ENCODE measurements at regions not wholly inside any gene's neighbourhood (a gene's known extent, or its start where the extent isn't known, plus 50 kb on each side); places are given as distances from the start of the nearest gene placed in this dataset.

- no peak overlapping the region for H3K27ac Mint-ChIP-seq
- DNase-seq = no peak
- no peaks in the 10 kb centered on the region for H3K9me3 Mint-ChIP-seq
- H3K27me3 Mint-ChIP-seq (ENCODE audit: insufficient read depth) = peaks cover under 1% of the 10 kb centered on the region; the same call in 1 of the 2 replicates
- H3K4me3 Mint-ChIP-seq = no peak overlapping the region
- no peaks in the 10 kb centered on the region for H3K4me1 Mint-ChIP-seq (ENCODE audit: low read depth)
- TF ChIP-seq CTCF (IDR thresholded peaks at IDR 0.05) = no peak
- no peaks in the 10 kb centered on the region for H3K36me3 Mint-ChIP-seq (ENCODE audit: low read depth)
Measured at GRCh38 chr3:160081958-160082533, 93.4 kb downstream of the IL12A start.

- Mint-ChIP-seq H3K4me3 (no peak overlapping the region), H3K27ac (no peak overlapping the region), H3K27me3 (ENCODE audit: insufficient read depth) (peaks cover 1% of the 10 kb centered on the region), H3K9me3 (no peaks in the 10 kb centered on the region), H3K36me3 (ENCODE audit: low read depth) (no peaks in the 10 kb centered on the region), H3K4me1 (ENCODE audit: low read depth) (no peaks in the 10 kb centered on the region)
- no peak for DNase-seq
- TF ChIP-seq CTCF (IDR thresholded peaks at IDR 0.05) = no peak
Measured at GRCh38 chr3:160084998-160085397, 96.4 kb downstream of the IL12A start.

GRCh38 chr3:160088492-160089137, 100.0 kb downstream of the IL12A start:
- Mint-ChIP-seq H3K27ac (no peak overlapping the region), H3K9me3 (no peaks in the 10 kb centered on the region), H3K4me3 (no peak overlapping the region), H3K4me1 (ENCODE audit: low read depth) (no peaks in the 10 kb centered on the region), H3K36me3 (ENCODE audit: low read depth) (no peaks in the 10 kb centered on the region), H3K27me3 (ENCODE audit: insufficient read depth) (peaks cover 1% of the 10 kb centered on the region)
- DNase-seq = no peak
- no peak for TF ChIP-seq CTCF (IDR thresholded peaks at IDR 0.05)

- Mint-ChIP-seq H3K4me1 (ENCODE audit: low read depth) (no peaks in the 10 kb centered on the region), H3K9me3 (no peaks in the 10 kb centered on the region), H3K27me3 (ENCODE audit: insufficient read depth) (peaks cover 1% of the 10 kb centered on the region), H3K27ac (no peak overlapping the region), H3K36me3 (ENCODE audit: low read depth) (no peaks in the 10 kb centered on the region), H3K4me3 (no peak overlapping the region)
- no peak for TF ChIP-seq CTCF (IDR thresholded peaks at IDR 0.05)
- DNase-seq = no peak
Measured at GRCh38 chr3:160090653-160091052, 102.0 kb downstream of the IL12A start.

DNA sequence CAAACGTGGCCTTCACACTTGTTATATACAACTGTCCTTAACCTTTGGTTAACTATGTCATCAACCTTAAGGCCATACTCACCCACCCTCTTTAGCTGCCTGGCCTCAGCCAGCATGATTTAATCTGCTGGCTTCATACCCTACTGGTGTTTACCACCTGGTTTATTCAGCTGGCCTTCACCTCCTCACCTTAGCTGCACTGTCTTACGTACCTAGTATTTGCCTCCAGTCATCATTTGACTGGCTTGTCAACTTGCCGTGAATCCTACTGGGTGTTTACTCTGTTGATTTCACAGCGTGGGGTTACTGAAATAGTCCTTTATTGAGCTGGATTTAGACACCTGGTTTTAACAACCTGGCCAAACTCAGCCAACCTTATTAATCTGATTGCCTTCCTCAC, 102.8 kb downstream of the IL12A start:
- no peak overlapping the region for H3K4me3 Mint-ChIP-seq
- TF ChIP-seq CTCF (IDR thresholded peaks at IDR 0.05) = no peak
- H3K27me3 Mint-ChIP-seq (ENCODE audit: insufficient read depth) = peaks cover 1% of the 10 kb centered on the region
- H3K27ac Mint-ChIP-seq = no peak overlapping the region
- no peaks in the 10 kb centered on the region for H3K9me3 Mint-ChIP-seq
- H3K4me1 Mint-ChIP-seq (ENCODE audit: low read depth) = no peaks in the 10 kb centered on the region
- H3K36me3 Mint-ChIP-seq (ENCODE audit: low read depth) = no peaks in the 10 kb centered on the region
- no peak for DNase-seq
